PC-9 (cell line): ENCODE measurements at regions not wholly inside any gene's neighbourhood (a gene's known extent, or its start where the extent isn't known, plus 50 kb on each side); places are given as distances from the start of the nearest gene placed in this dataset.
A peak's percentile ranks its signal among the peaks of the same experiment; 100 is the strongest.

Experiments used
- BruUV-seq: library from RNA; stranded (reverse); fragments of 400-500 nt; replicated peaks from 2 replicates; lab custom pipeline; 2021; lab: Mats Ljungman, UMichigan
- CTCF ChIA-PET: fragments of 300-600 bp; sonication (Branson Sonifier 250); formaldehyde crosslinking; loops from one replicate; lab custom pipeline; 2022; ENCODE audit warnings: antibody characterized with exemption; lab: Charles Lee
- POLR2A ChIA-PET: fragments of 300-600 bp; sonication (Branson Sonifier 250); formaldehyde crosslinking; loops from one replicate; lab custom pipeline; 2022; ENCODE audit warnings: antibody characterized with exemption; ENCODE audit not compliant: unreplicated experiment; lab: Charles Lee
- DNase-seq, 2 experiments: peaks; one replicate each; pipeline versions ENCODE4 v3.0.0 to v3.0.0-alpha.2; 2015 to 2022; ENCODE audit warnings: mixed read lengths in 1 of 2
- H2AFZ ChIP-seq: fragments of 200-600 bp; sonication (generic); 2 replicates; pipeline ENCODE4 v1.8.1; 2017; ENCODE audit warnings: antibody characterized with exemption
- H3F3A ChIP-seq: fragments of 200-600 bp; sonication (generic); 2 replicates; pipeline ENCODE4 v1.8.1; 2017; ENCODE audit warnings: antibody characterized with exemption, mild to moderate bottlenecking, low read depth; ENCODE audit not compliant: insufficient read depth
- H3K27ac ChIP-seq: fragments of 200-600 bp; sonication (generic); 2 replicates; pipeline ENCODE4 v1.6.1; 2016; ENCODE audit warnings: mixed run types
- H3K27me3 ChIP-seq: fragments of 200-600 bp; sonication (generic); 2 replicates; pipeline ENCODE4 v1.6.1; 2016; ENCODE audit warnings: low read depth, mixed run types; ENCODE audit not compliant: insufficient read depth
- H3K36me3 ChIP-seq: fragments of 200-600 bp; sonication (generic); 2 replicates; pipeline ENCODE4 v1.6.1; 2016; ENCODE audit warnings: low read depth, mixed run types
- H3K4me1 ChIP-seq: fragments of 200-600 bp; sonication (generic); replicated peaks from 2 replicates; pipeline ENCODE4 v1.6.1; 2016; ENCODE audit warnings: mixed run types; ENCODE audit not compliant: insufficient read depth
- H3K4me2 ChIP-seq: fragments of 200-600 bp; sonication (generic); 2 replicates; pipeline ENCODE4 v1.6.1; 2017; ENCODE audit warnings: mixed run types
- H3K4me3 ChIP-seq: fragments of 200-600 bp; sonication (generic); 2 replicates; pipeline ENCODE4 v1.6.1; 2016; ENCODE audit warnings: mixed run types
- H3K79me2 ChIP-seq: fragments of 200-600 bp; sonication (generic); 2 replicates; pipeline ENCODE4 v1.6.1; 2017; ENCODE audit warnings: low read depth, mixed run types
- H3K9me2 ChIP-seq: fragments of 200-600 bp; sonication (generic); 2 replicates; pipeline ENCODE4 v1.8.1; 2017; ENCODE audit warnings: mild to moderate bottlenecking; ENCODE audit not compliant: insufficient read depth
- H3K9me3 ChIP-seq: fragments of 200-600 bp; sonication (generic); 2 replicates; pipeline ENCODE4 v1.8.1; 2016; ENCODE audit warnings: low read depth; ENCODE audit not compliant: insufficient read depth
- H4K20me1 ChIP-seq: fragments of 200-600 bp; sonication (generic); 2 replicates; pipeline ENCODE4 v1.8.1; 2017; ENCODE audit not compliant: insufficient read depth
- CTCF ChIP-seq: fragments of 200-600 bp; sonication (generic); conservative IDR thresholded peaks from 2 replicates; pipeline ENCODE4 v1.6.1; 2017; ENCODE audit warnings: mixed run types, antibody characterized with exemption, mild to moderate bottlenecking, moderate library complexity
- EZH2 ChIP-seq: fragments of 200-600 bp; sonication (generic); IDR thresholded peaks from 2 replicates; pipeline ENCODE4 v1.8.0; 2017; ENCODE audit warnings: antibody characterized with exemption, low read depth
- intact Hi-C: fragments of 100-400 bp; cut with micrococcal nuclease; formaldehyde crosslinking; loops from one replicate; pipeline ENCODE4 v1.10.0; 2022; ENCODE audit not compliant: unreplicated experiment

DNA sequence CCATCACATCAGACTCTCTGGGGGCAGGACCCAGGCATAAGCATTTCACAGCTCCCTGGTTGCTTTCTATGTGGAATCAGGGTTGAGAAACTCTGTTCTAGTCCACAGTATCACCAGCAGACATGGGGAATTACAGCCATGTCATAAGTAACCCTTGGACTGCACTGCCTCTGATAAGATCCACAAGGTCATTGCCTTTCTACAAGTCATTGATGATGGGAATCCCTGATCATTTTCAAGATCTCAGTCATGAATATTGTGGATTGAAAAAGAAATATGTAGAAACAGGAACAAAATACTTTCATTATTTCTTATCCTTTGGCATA is 304.1 kb downstream of the KLF6 start:
- Histone ChIP-seq H3K4me3 (no peak overlapping the region), H3K36me3 (no peaks in the 10 kb centered on the region), H3K27ac (no peak overlapping the region), H3K4me2 (no peak overlapping the region), H4K20me1 (no peaks in the 10 kb centered on the region), H2AFZ (no peak overlapping the region), H3F3A (peaks cover 30% of the 10 kb centered on the region), H3K9me2 (no peaks in the 10 kb centered on the region), H3K27me3 (no peaks in the 10 kb centered on the region), H3K79me2 (no peaks in the 10 kb centered on the region), H3K4me1 (peaks cover 39% of the 10 kb centered on the region), H3K9me3 (no peaks in the 10 kb centered on the region)
- no peak for DNase-seq
- ChIA-PET CTCF (no interaction called here), POLR2A (no interaction called here)
- intact Hi-C loops, result no loop called here
- no peak for TF ChIP-seq CTCF
- TF ChIP-seq EZH2, result no peak
- BruUV-seq, result no TSS peak

- Histone ChIP-seq H3K79me2 (no peaks in the 10 kb centered on the region), H4K20me1 (no peaks in the 10 kb centered on the region), H3K4me1 (peaks cover 38% of the 10 kb centered on the region), H3K9me3 (no peaks in the 10 kb centered on the region), H2AFZ (no peak overlapping the region), H3K4me3 (no peak overlapping the region), H3K36me3 (no peaks in the 10 kb centered on the region), H3K4me2 (no peak overlapping the region), H3K27me3 (no peaks in the 10 kb centered on the region), H3F3A (peaks cover 30% of the 10 kb centered on the region), H3K9me2 (no peaks in the 10 kb centered on the region), H3K27ac (no peak overlapping the region)
- DNase-seq, result no peak
- intact Hi-C loops, result no loop called here
- ChIA-PET CTCF (no interaction called here), POLR2A (no interaction called here)
- BruUV-seq, result no TSS peak
- TF ChIP-seq EZH2, result no peak
- TF ChIP-seq CTCF, result no peak
These were observed 304.6 kb downstream of the KLF6 start for GRCh38 chr10:3480281-3480989.

DNA sequence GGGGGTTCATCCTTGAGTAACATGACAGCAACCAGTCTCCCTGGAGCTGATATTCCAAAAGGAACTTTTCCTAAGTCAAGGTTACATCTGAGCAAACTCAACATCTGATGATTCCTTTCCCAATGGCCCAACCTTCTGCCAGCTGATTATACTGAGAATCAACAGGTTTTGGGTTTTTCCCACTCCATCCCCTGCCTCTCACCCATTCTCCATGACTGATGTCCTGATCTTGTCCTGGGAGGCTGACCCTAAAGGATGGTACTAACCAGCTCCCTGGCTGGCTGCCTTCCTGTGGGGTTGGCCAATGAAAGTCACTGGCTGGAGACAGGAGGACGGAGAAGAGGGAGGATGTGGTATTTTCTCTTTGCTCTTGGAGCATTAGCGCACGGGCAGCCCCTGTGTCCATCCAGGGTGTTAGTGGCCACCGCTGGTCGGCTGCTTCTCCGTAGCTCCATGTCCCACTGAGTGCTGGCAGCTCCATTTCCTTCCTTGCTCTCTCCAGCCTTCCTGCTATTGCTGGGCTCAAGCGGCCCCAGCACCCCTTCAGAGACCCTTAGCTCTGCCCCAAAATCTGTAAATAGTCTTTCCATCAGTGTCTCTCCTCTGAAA is 306.2 kb upstream of the PITRM1 start:
- intact Hi-C loops, result no loop called here
- Histone ChIP-seq H3K27me3 (no peaks in the 10 kb centered on the region), H3K27ac (peak overlapping the region; percentile 93), H3K36me3 (no peaks in the 10 kb centered on the region), H3K4me2 (peak overlapping the region; percentile 52; the same call in 1 of the 2 replicates), H3K79me2 (no peaks in the 10 kb centered on the region), H3K4me1 (peaks cover 40% of the 10 kb centered on the region), H3F3A (peaks cover 30% of the 10 kb centered on the region), H4K20me1 (no peaks in the 10 kb centered on the region), H3K9me2 (no peaks in the 10 kb centered on the region), H3K9me3 (no peaks in the 10 kb centered on the region), H2AFZ (no peak overlapping the region), H3K4me3 (no peak overlapping the region)
- BruUV-seq, result no TSS peak
- DNase-seq, result no peak
- POLR2A ChIA-PET, result interaction anchor here (0.7 kb wide), 1 partner anchor 13 kb away, joined by 3 read pairs; no protein-coding TSS in a partner anchor
- TF ChIP-seq CTCF (no peak), EZH2 (no peak)
- CTCF ChIA-PET, result no interaction called here
